Prostate gland (tissue), 2 donors: ENCODE measurements at regions not wholly inside any gene's neighbourhood (a gene's known extent, or its start where the extent isn't known, plus 50 kb on each side); places are given as distances from the start of the nearest gene placed in this dataset.

Source experiments
- POLR2A ChIP-seq: fragments of 450-650 bp; IDR thresholded peaks from one replicate; pipeline ENCODE4 v1.6.1; 2016; ENCODE audit warnings: antibody characterized with exemption, mild to moderate bottlenecking
- POLR2AphosphoS5 ChIP-seq: sonication (generic); formaldehyde crosslinking; IDR thresholded peaks from one replicate; pipeline ENCODE4 v1.6.1; 2017; ENCODE audit warnings: antibody characterized with exemption
- TF ChIP-seq, protein P1 (sequence below), 4 experiments: fragments of 200-600 bp in 2 of 4; fragments of 450-650 bp in 2 of 4; sonication (generic) in 2 of 4; IDR thresholded peaks; 1 replicate in 3 of 4; 2 replicates in 1 of 4; pipeline ENCODE4 v1.5.1; 2016 to 2019; ENCODE audit warnings: antibody characterized with exemption in 4 of 4, mild to moderate bottlenecking in 2 of 4, moderate library complexity in 2 of 4

DNA sequence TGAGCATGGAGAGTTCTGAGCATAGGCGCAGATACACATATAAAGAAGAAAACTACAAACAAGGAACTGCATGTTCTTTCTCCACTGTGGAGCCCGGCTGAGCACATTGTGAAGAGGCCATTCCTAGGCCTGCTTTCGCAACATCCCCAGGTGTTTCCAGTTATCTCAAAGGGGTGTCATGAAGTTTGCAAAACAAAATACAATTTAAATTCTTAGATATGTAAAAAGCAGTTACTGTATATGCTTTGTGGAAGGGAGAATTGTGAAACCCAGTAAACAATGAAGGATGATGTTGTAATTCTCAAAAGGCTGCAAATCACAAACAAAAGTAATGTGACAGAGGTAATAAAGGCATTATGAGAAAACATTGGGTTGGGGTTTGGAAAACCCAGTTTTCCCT, 98.6 kb upstream of the ZNF644 start:
- TF ChIP-seq, protein P1, sequence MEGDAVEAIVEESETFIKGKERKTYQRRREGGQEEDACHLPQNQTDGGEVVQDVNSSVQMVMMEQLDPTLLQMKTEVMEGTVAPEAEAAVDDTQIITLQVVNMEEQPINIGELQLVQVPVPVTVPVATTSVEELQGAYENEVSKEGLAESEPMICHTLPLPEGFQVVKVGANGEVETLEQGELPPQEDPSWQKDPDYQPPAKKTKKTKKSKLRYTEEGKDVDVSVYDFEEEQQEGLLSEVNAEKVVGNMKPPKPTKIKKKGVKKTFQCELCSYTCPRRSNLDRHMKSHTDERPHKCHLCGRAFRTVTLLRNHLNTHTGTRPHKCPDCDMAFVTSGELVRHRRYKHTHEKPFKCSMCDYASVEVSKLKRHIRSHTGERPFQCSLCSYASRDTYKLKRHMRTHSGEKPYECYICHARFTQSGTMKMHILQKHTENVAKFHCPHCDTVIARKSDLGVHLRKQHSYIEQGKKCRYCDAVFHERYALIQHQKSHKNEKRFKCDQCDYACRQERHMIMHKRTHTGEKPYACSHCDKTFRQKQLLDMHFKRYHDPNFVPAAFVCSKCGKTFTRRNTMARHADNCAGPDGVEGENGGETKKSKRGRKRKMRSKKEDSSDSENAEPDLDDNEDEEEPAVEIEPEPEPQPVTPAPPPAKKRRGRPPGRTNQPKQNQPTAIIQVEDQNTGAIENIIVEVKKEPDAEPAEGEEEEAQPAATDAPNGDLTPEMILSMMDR (IDR thresholded peaks at IDR 0.05) = no peak
- peak; percentile 8 for TF ChIP-seq POLR2AphosphoS5
- TF ChIP-seq POLR2A = no peak
